IMR-90 (cell line): ENCODE measurements at regions not wholly inside any gene's neighbourhood (a gene's known extent, or its start where the extent isn't known, plus 50 kb on each side); places are given as distances from the start of the nearest gene placed in this dataset.

Experiments used
- ATAC-seq: fragments of 200-7000 bp; cut with Tn5 transposase; 2 replicates; pipeline ENCODE4 v1.9.1; 2020; ENCODE audit warnings: low read depth, mild to moderate bottlenecking, moderate library complexity
- BruUV-seq: library from RNA; stranded (reverse); fragments of 400-500 nt; replicated peaks from 2 replicates; lab custom pipeline; 2021; lab: Mats Ljungman, UMichigan
- CTCF ChIA-PET: fragments of 300-600 bp; formaldehyde crosslinking; extraction: SDS; loops from one replicate; lab custom pipeline; 2021; ENCODE audit warnings: antibody characterized with exemption; lab: Yijun Ruan, JAX
- POLR2A ChIA-PET: fragments of 300-600 bp; sonication (Branson Sonifier 250); formaldehyde crosslinking; loops from one replicate; lab custom pipeline; 2022; ENCODE audit warnings: antibody characterized with exemption; ENCODE audit not compliant: unreplicated experiment; lab: Charles Lee
- DNase-seq: peaks from one replicate; pipeline ENCODE4 v3.0.0; 2013
- H2AFZ ChIP-seq: replicated peaks from 2 replicates; pipeline ENCODE3; 2013; ENCODE audit warnings: low read length, mild to moderate bottlenecking; ENCODE audit not compliant: poor library complexity
- H2AK5ac ChIP-seq: 2 replicates; pipeline ENCODE4 v1.6.1; 2013; ENCODE audit warnings: low read depth, low read length, inconsistent platforms
- H2AK9ac ChIP-seq: replicated peaks from 2 replicates; pipeline ENCODE3; 2013; ENCODE audit warnings: mild to moderate bottlenecking, low read depth, low read length, moderate library complexity; ENCODE audit not compliant: poor library complexity
- H2BK120ac ChIP-seq: 2 replicates; pipeline ENCODE4 v1.6.1; 2013; ENCODE audit warnings: low read depth, low read length, inconsistent platforms
- H2BK15ac ChIP-seq: 3 replicates; pipeline ENCODE4 v1.6.1; 2013; ENCODE audit warnings: low read depth, low read length, inconsistent platforms
- H2BK20ac ChIP-seq: 2 replicates; pipeline ENCODE4 v1.6.1; 2013; ENCODE audit warnings: low read depth, mild to moderate bottlenecking, inconsistent platforms, low read length, moderate library complexity
- H2BK5ac ChIP-seq: 2 replicates; pipeline ENCODE4 v1.6.1; 2013; ENCODE audit warnings: mild to moderate bottlenecking, low read depth, low read length, inconsistent platforms; ENCODE audit not compliant: poor library complexity, severe bottlenecking
- H3K14ac ChIP-seq: replicated peaks from 2 replicates; pipeline ENCODE4 v1.6.1; 2013; ENCODE audit warnings: low read depth, low read length, inconsistent platforms
- H3K18ac ChIP-seq: 2 replicates; pipeline ENCODE4 v1.6.1; 2013; ENCODE audit warnings: low read depth, low read length, control low read depth
- H3K23ac ChIP-seq: 2 replicates; pipeline ENCODE4 v1.6.1; 2013; ENCODE audit warnings: low read depth, low read length, inconsistent platforms
- H3K27ac ChIP-seq: 2 replicates; pipeline ENCODE4 v1.5.1; 2013; ENCODE audit warnings: mild to moderate bottlenecking, control low read depth, low read length; ENCODE audit not compliant: insufficient read depth
- H3K27me3 ChIP-seq: 2 replicates; pipeline ENCODE4 v1.6.1; 2013; ENCODE audit warnings: low read length; ENCODE audit not compliant: control insufficient read depth, insufficient read depth
- H3K36me3 ChIP-seq: 2 replicates; pipeline ENCODE4 v1.6.1; 2013; ENCODE audit warnings: low read length, mixed read lengths; ENCODE audit not compliant: control insufficient read depth, insufficient read depth
- H3K4ac ChIP-seq: 2 replicates; pipeline ENCODE4 v1.6.1; 2013; ENCODE audit warnings: low read depth, low read length, inconsistent platforms
- H3K4me1 ChIP-seq: 2 replicates; pipeline ENCODE4 v1.6.1; 2013; ENCODE audit warnings: low read length, mixed read lengths; ENCODE audit not compliant: control insufficient read depth, insufficient read depth
- H3K4me2 ChIP-seq: 2 replicates; pipeline ENCODE4 v1.6.1; 2013; ENCODE audit warnings: low read depth, mild to moderate bottlenecking, control low read depth, low read length, moderate library complexity
- H3K4me3 ChIP-seq: 2 replicates; pipeline ENCODE4 v1.5.1; 2013; ENCODE audit warnings: low read depth, mild to moderate bottlenecking, control low read depth, low read length, moderate library complexity; ENCODE audit not compliant: insufficient read depth
- H3K56ac ChIP-seq: 2 replicates; pipeline ENCODE4 v1.6.1; 2013; ENCODE audit warnings: low read length, inconsistent platforms; ENCODE audit not compliant: insufficient read depth; ENCODE audit errors: extremely low read depth
- H3K79me1 ChIP-seq, 2 experiments: 2 replicates each; pipeline ENCODE4 v1.6.1; 2013; ENCODE audit warnings: low read length in 2 of 2, inconsistent platforms in 1 of 2, low read depth in 1 of 2
- H3K9ac ChIP-seq: 2 replicates; pipeline ENCODE4 v1.6.1; 2013; ENCODE audit warnings: low read depth, low read length, control low read depth
- H3K9me1 ChIP-seq: 2 replicates; pipeline ENCODE4 v1.6.1; 2013; ENCODE audit warnings: low read length, inconsistent platforms; ENCODE audit not compliant: insufficient read depth
- H3K9me3 ChIP-seq: 2 replicates; pipeline ENCODE4 v1.6.1; 2013; ENCODE audit warnings: low read length; ENCODE audit not compliant: control insufficient read depth, insufficient read depth
- H4K20me1 ChIP-seq: 2 replicates; pipeline ENCODE4 v1.6.1; 2013; ENCODE audit warnings: low read length, inconsistent platforms; ENCODE audit not compliant: insufficient read depth
- H4K5ac ChIP-seq: 2 replicates; pipeline ENCODE4 v1.6.1; 2013; ENCODE audit warnings: mild to moderate bottlenecking, low read depth, low read length, control low read depth
- H4K8ac ChIP-seq, 2 experiments: 2 replicates each; pipeline ENCODE4 v1.6.1; 2013; ENCODE audit warnings: low read depth in 2 of 2, low read length in 2 of 2, control low read depth in 1 of 2, inconsistent platforms in 1 of 2
- H4K91ac ChIP-seq: 2 replicates; pipeline ENCODE4 v1.6.1; 2013; ENCODE audit warnings: low read depth, low read length, inconsistent platforms; ENCODE audit not compliant: insufficient read depth
- ELK1 ChIP-seq: fragments of 150-350 bp; IDR thresholded peaks from 2 replicates; pipeline ENCODE4 v1.6.1; 2016; ENCODE audit warnings: low read depth, mild to moderate bottlenecking, low read length, moderate library complexity, borderline replicate concordance
- RAD21 ChIP-seq: IDR thresholded peaks from 2 replicates; pipeline ENCODE4 v1.6.1; 2012; ENCODE audit warnings: low read length, improper control_type of control experiment
- RFX5 ChIP-seq: IDR thresholded peaks from 2 replicates; pipeline ENCODE4 v1.8.0; 2012; ENCODE audit warnings: low read depth, mild to moderate bottlenecking, low read length, moderate library complexity
- SMC3 ChIP-seq: fragments of 150-350 bp; IDR thresholded peaks from 2 replicates; pipeline ENCODE4 v1.6.1; 2016; ENCODE audit warnings: low read depth, mild to moderate bottlenecking, antibody characterized with exemption, low read length, moderate library complexity
- WGBS, 2 experiments: methylation state at CpG; one replicate each; pipeline versions ENCODE4 v1.1.5 to v1.1.7; 2013; ENCODE audit warnings: missing lambda C conversion rate in 2 of 2; ENCODE audit not compliant: insufficient read length in 1 of 2; ENCODE audit errors: extremely low coverage in 2 of 2; 5-methylcytosine and 5-hydroxymethylcytosine counted together
- dilution Hi-C: fragments of 300-500 bp; cut with HindIII; formaldehyde crosslinking; loops from one replicate; pipeline ENCODE4 v1.14.3; 2018; ENCODE audit warnings: low sequenced_read_pairs; ENCODE audit not compliant: unreplicated experiment
- in situ Hi-C: fragments of 300-500 bp; cut with MboI; formaldehyde crosslinking; loops from 3 replicates; pipeline ENCODE4 v1.14.3; 2019; ENCODE audit warnings: low sequenced_read_pairs, inconsistent platforms, mixed read lengths
- intact Hi-C: fragments of 100-400 bp; cut with micrococcal nuclease; formaldehyde crosslinking; loops from 2 replicates; pipeline ENCODE4 v1.10.0; 2022
- TF ChIP-seq, protein P1 (sequence below): conservative IDR thresholded peaks from 2 replicates; pipeline ENCODE4 v1.5.1; 2012; ENCODE audit warnings: mild to moderate bottlenecking, low read depth, low read length, improper control_type of control experiment

- Histone ChIP-seq H4K5ac (no peak overlapping the region), H2BK15ac (no peak overlapping the region), H2BK20ac (no peak overlapping the region), H3K79me1 (no peaks in the 10 kb centered on the region), H3K23ac (no peak overlapping the region), H3K27me3 (peaks cover 3% of the 10 kb centered on the region; the same call in 1 of the 2 replicates), H2BK120ac (no peak overlapping the region), H2AK9ac (no peak overlapping the region), H4K20me1 (no peaks in the 10 kb centered on the region), H4K91ac (no peak overlapping the region), H3K9me1 (no peaks in the 10 kb centered on the region), H3K9me3 (no peaks in the 10 kb centered on the region), H4K8ac (no peak overlapping the region), H3K27ac (no peak overlapping the region), H2AFZ (no peak overlapping the region), H3K4me1 (no peaks in the 10 kb centered on the region), H3K4ac (no peak overlapping the region), H3K4me2 (no peak overlapping the region), H2AK5ac (no peak overlapping the region), H3K18ac (no peak overlapping the region), H3K4me3 (no peak overlapping the region), H3K56ac (no peak overlapping the region), H2BK5ac (no peak overlapping the region), H3K14ac (no peak overlapping the region), H3K9ac (no peak overlapping the region), H3K36me3 (no peaks in the 10 kb centered on the region)
- intact Hi-C loops (loop anchor here (1.0 to 5.0 kb wide), 3 partner anchors 426 to 862 kb away; no protein-coding TSS in a partner anchor), dilution Hi-C loops (no loop called here), in situ Hi-C loops (no loop called here)
- ChIA-PET CTCF (interaction anchor here (0.8 to 1.3 kb wide), 4 partner anchors 15 to 856 kb away, joined by 3 to 5 read pairs (median 4); partner anchors contain the start of gene RASGEF1B), POLR2A (no interaction called here)
- DNase-seq, result peak; percentile 50
- 40% methylated on average over 2 of the region's 4 CpGs; no CpG with 5 or more reads in 1 of the 2 experiments for WGBS, 2 experiments
- peak; percentile 99 for ATAC-seq
- no TSS peak for BruUV-seq
- TF ChIP-seq RAD21 (peak; percentile 67), RFX5 (no peak), SMC3 (peak; percentile 65), ELK1 (no peak)
- TF ChIP-seq, protein P1, sequence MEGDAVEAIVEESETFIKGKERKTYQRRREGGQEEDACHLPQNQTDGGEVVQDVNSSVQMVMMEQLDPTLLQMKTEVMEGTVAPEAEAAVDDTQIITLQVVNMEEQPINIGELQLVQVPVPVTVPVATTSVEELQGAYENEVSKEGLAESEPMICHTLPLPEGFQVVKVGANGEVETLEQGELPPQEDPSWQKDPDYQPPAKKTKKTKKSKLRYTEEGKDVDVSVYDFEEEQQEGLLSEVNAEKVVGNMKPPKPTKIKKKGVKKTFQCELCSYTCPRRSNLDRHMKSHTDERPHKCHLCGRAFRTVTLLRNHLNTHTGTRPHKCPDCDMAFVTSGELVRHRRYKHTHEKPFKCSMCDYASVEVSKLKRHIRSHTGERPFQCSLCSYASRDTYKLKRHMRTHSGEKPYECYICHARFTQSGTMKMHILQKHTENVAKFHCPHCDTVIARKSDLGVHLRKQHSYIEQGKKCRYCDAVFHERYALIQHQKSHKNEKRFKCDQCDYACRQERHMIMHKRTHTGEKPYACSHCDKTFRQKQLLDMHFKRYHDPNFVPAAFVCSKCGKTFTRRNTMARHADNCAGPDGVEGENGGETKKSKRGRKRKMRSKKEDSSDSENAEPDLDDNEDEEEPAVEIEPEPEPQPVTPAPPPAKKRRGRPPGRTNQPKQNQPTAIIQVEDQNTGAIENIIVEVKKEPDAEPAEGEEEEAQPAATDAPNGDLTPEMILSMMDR, result peak; percentile 70
Measured at GRCh38 chr4:82268050-82268825, 105.6 kb downstream of the HNRNPD start.
